CD14-positive monocyte (primary cell): ENCODE measurements at regions not wholly inside any gene's neighbourhood (a gene's known extent, or its start where the extent isn't known, plus 50 kb on each side); places are given as distances from the start of the nearest gene placed in this dataset.

Experiments
- DNase-seq, 3 donors: peaks; one replicate each; pipeline ENCODE4 v3.0.0-alpha.2; 2011 to 2022
- H2AFZ ChIP-seq: 2 replicates; pipeline ENCODE4 v1.6.0; 2012; ENCODE audit warnings: mild to moderate bottlenecking, low read depth, low read length, inconsistent platforms; ENCODE audit not compliant: insufficient read depth, poor library complexity, severe bottlenecking
- H3K27ac ChIP-seq, 2 donors: 1 replicate in 1 of 2; 2 replicates in 1 of 2; pipeline ENCODE4 v1.5.1; 2012 to 2013; ENCODE audit warnings: low read length in 2 of 2, control low read depth in 1 of 2, inconsistent platforms in 1 of 2, low read depth in 1 of 2, mild to moderate bottlenecking in 1 of 2
- H3K27me3 ChIP-seq, 2 donors: one replicate each; pipeline versions ENCODE4 v1.6.0 to v1.6.1; 2011 to 2013; ENCODE audit warnings: low read length in 2 of 2; ENCODE audit not compliant: control insufficient read depth in 2 of 2, insufficient read depth in 2 of 2
- H3K36me3 ChIP-seq, 2 donors: replicated peaks in 1 of 2; 1 replicate in 1 of 2; 2 replicates in 1 of 2; pipeline versions ENCODE4 v1.5.1 to v1.6.1; 2012 to 2013; ENCODE audit warnings: low read length in 2 of 2, control low read depth in 1 of 2, inconsistent platforms in 1 of 2, mild to moderate bottlenecking in 1 of 2; ENCODE audit not compliant: insufficient read depth in 2 of 2, control insufficient read depth in 1 of 2
- H3K4me1 ChIP-seq, 2 donors: 1 replicate in 1 of 2; 2 replicates in 1 of 2; pipeline versions ENCODE4 v1.5.1 to v1.6.1; 2012 to 2013; ENCODE audit warnings: low read length in 2 of 2, control low read depth in 1 of 2, inconsistent platforms in 1 of 2, mild to moderate bottlenecking in 1 of 2, moderate library complexity in 1 of 2; ENCODE audit not compliant: insufficient read depth in 2 of 2, control insufficient read depth in 1 of 2
- H3K4me2 ChIP-seq: replicated peaks from 2 replicates; pipeline ENCODE3; 2012; ENCODE audit warnings: low read length, moderate library complexity, mild to moderate bottlenecking; ENCODE audit not compliant: poor library complexity, severe bottlenecking; ENCODE audit errors: extremely low read depth
- H3K4me3 ChIP-seq, 3 experiments: fragments of 200-600 bp in 1 of 3; sonication (generic) in 1 of 3; replicated peaks in 1 of 3; 1 replicate in 2 of 3; 2 replicates in 1 of 3; pipeline ENCODE4 v1.5.1; 2011 to 2013; ENCODE audit warnings: low read length in 3 of 3, mild to moderate bottlenecking in 3 of 3, control low read depth in 2 of 3, low read depth in 2 of 3, inconsistent platforms in 1 of 3, moderate library complexity in 1 of 3
- H3K79me2 ChIP-seq: 2 replicates; pipeline ENCODE4 v1.6.0; 2012; ENCODE audit warnings: mild to moderate bottlenecking, control low read depth, inconsistent platforms, low read length, moderate library complexity; ENCODE audit not compliant: insufficient read depth
- H3K9ac ChIP-seq: 2 replicates; pipeline ENCODE4 v1.6.0; 2017; ENCODE audit warnings: low read length, mild to moderate bottlenecking; ENCODE audit not compliant: insufficient read depth, poor library complexity, severe bottlenecking
- H3K9me3 ChIP-seq, 2 donors: replicated peaks in 1 of 2; 1 replicate in 1 of 2; 2 replicates in 1 of 2; pipeline versions ENCODE4 v1.5.1 to v1.6.1; 2012 to 2013; ENCODE audit warnings: low read length in 2 of 2, control low read depth in 1 of 2; ENCODE audit not compliant: control insufficient read depth in 1 of 2, insufficient read depth in 1 of 2
- H4K20me1 ChIP-seq: 2 replicates; pipeline ENCODE4 v1.6.0; 2012; ENCODE audit warnings: mild to moderate bottlenecking, low read length, control low read depth, moderate library complexity; ENCODE audit not compliant: insufficient read depth
- H3K27ac Mint-ChIP-seq, 7 donors: one replicate each; pipeline ENCODE4 v1.8.0; 2020; ENCODE audit warnings: mild to moderate bottlenecking in 7 of 7, mixed read lengths in 7 of 7, moderate library complexity in 6 of 7, inconsistent platforms in 2 of 7
- H3K27me3 Mint-ChIP-seq, 3 donors: one replicate each; pipeline ENCODE4 v1.8.0; 2021 to 2022; ENCODE audit warnings: low read depth in 3 of 3, mild to moderate bottlenecking in 3 of 3, mixed read lengths in 3 of 3, moderate library complexity in 3 of 3, inconsistent platforms in 1 of 3
- H3K36me3 Mint-ChIP-seq, 2 donors: one replicate each; pipeline ENCODE4 v1.8.0; 2020; ENCODE audit warnings: mixed read lengths in 2 of 2, inconsistent platforms in 1 of 2, mild to moderate bottlenecking in 1 of 2
- H3K4me1 Mint-ChIP-seq: one replicate; pipeline ENCODE4 v1.8.0; 2020; ENCODE audit warnings: mild to moderate bottlenecking, mixed read lengths
- H3K4me3 Mint-ChIP-seq, 2 donors: one replicate each; pipeline ENCODE4 v1.8.0; 2020; ENCODE audit warnings: mild to moderate bottlenecking in 2 of 2, mixed read lengths in 2 of 2, moderate library complexity in 1 of 2
- H3K9me3 Mint-ChIP-seq, 7 donors: one replicate each; pipeline ENCODE4 v1.8.0; 2020 to 2022; ENCODE audit warnings: mixed read lengths in 7 of 7, mild to moderate bottlenecking in 6 of 7, moderate library complexity in 6 of 7, inconsistent platforms in 2 of 7
- CTCF ChIP-seq: fragments of 200-600 bp; IDR thresholded peaks from one replicate; pipeline ENCODE4 v1.8.0; 2022; ENCODE audit warnings: antibody characterized with exemption, mild to moderate bottlenecking
- WGBS: methylation state at CpG from one replicate; pipeline ENCODE4 v1.1.5; 2013; ENCODE audit warnings: missing lambda C conversion rate; ENCODE audit not compliant: insufficient coverage; 5-methylcytosine and 5-hydroxymethylcytosine counted together
- intact Hi-C, 2 donors: fragments of 100-400 bp; cut with micrococcal nuclease; formaldehyde crosslinking; loops; one replicate each; pipeline versions ENCODE4 v1.15.0 to v1.15.1; 2023

DNA sequence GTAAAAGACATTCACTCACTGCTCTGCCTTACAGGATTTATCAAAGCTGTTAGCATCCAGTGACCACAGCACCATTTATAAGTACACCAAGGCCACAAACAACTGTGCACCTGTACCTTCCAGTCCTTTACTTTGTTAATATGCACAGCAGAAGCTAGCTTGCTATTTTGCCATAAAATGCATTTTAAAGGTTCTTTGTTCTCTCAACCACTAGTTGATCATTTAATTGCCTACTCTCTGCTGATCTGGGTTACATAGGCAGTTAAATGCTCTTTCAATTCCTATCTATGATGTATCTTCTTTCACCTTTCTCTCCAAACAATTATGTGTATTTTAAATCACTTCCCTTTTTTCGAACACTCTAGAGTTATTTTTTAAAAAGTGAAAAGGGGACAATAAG, 126.4 kb downstream of the SIPA1L2 start:
- Histone ChIP-seq H3K36me3 (no peaks in the 10 kb centered on the region), H3K4me3 (no peak overlapping the region), H2AFZ (no peak overlapping the region), H3K4me2 (no peak overlapping the region), H3K9me3 (no peaks in the 10 kb centered on the region), H3K27me3 (no peaks in the 10 kb centered on the region), H3K9ac (no peak overlapping the region), H4K20me1 (no peaks in the 10 kb centered on the region), H3K27ac (no peak overlapping the region), H3K79me2 (no peaks in the 10 kb centered on the region), H3K4me1 (peaks cover 0 to under 1% of the 10 kb centered on the region in 2 donors)
- Mint-ChIP-seq H3K4me1 (peaks cover 2% of the 10 kb centered on the region), H3K9me3 (no peaks in the 10 kb centered on the region), H3K27me3 (no peaks in the 10 kb centered on the region), H3K36me3 (no peaks in the 10 kb centered on the region), H3K27ac (no peak overlapping the region), H3K4me3 (no peak overlapping the region)
- no CpG with 5 or more reads among the region's 1 CpG for WGBS
- TF ChIP-seq CTCF = no peak
- intact Hi-C loops = no loop called here
- no peak for DNase-seq

GRCh38 chr1:232501854-232502253, 128.1 kb downstream of the SIPA1L2 start:
- Histone ChIP-seq H3K27me3 (no peaks in the 10 kb centered on the region), H3K9ac (no peak overlapping the region), H3K4me2 (no peak overlapping the region), H2AFZ (no peak overlapping the region), H3K27ac (no peak overlapping the region), H3K9me3 (no peaks in the 10 kb centered on the region), H3K4me3 (no peak overlapping the region), H4K20me1 (no peaks in the 10 kb centered on the region), H3K79me2 (no peaks in the 10 kb centered on the region), H3K36me3 (no peaks in the 10 kb centered on the region), H3K4me1 (no peaks in the 10 kb centered on the region)
- Mint-ChIP-seq H3K9me3 (no peaks in the 10 kb centered on the region), H3K36me3 (peaks cover 0 to 3% of the 10 kb centered on the region in 2 donors), H3K4me1 (no peaks in the 10 kb centered on the region), H3K27ac (no peak overlapping the region), H3K4me3 (no peak overlapping the region), H3K27me3 (no peaks in the 10 kb centered on the region)
- intact Hi-C loops = no loop called here
- no peak for TF ChIP-seq CTCF
- 100% methylated on average over 1 of the region's 4 CpGs for WGBS
- no peak for DNase-seq
